Neural progenitor cell (in vitro differentiated cells): ENCODE measurements at regions not wholly inside any gene's neighbourhood (a gene's known extent, or its start where the extent isn't known, plus 50 kb on each side); places are given as distances from the start of the nearest gene placed in this dataset.

Experiments used
- DNase-seq: peaks from one replicate; pipeline ENCODE4 v3.0.0-alpha.2; 2016; ENCODE audit warnings: low spot score
- H2AFZ ChIP-seq: fragments of 200-600 bp; sonication (generic); replicated peaks from 2 replicates; pipeline ENCODE4 v1.6.1; 2016; ENCODE audit warnings: antibody characterized with exemption
- H3F3A ChIP-seq: fragments of 200-600 bp; sonication (generic); 2 replicates; pipeline ENCODE4 v1.6.1; 2016; ENCODE audit warnings: antibody characterized with exemption, low read depth
- H3K27ac ChIP-seq: fragments of 200-600 bp; sonication (generic); 2 replicates; pipeline ENCODE4 v1.5.1; 2016; ENCODE audit warnings: mild to moderate bottlenecking
- H3K27me3 ChIP-seq: fragments of 200-600 bp; sonication (generic); 2 replicates; pipeline ENCODE4 v1.6.1; 2016; ENCODE audit warnings: mild to moderate bottlenecking, moderate library complexity
- H3K36me3 ChIP-seq: fragments of 200-600 bp; sonication (generic); 2 replicates; pipeline ENCODE4 v1.5.1; 2016
- H3K4me1 ChIP-seq: fragments of 200-600 bp; sonication (generic); 2 replicates; pipeline ENCODE4 v1.6.1; 2016; ENCODE audit warnings: mixed run types
- H3K4me2 ChIP-seq: fragments of 200-600 bp; sonication (generic); 2 replicates; pipeline ENCODE4 v1.6.1; 2016
- H3K4me3 ChIP-seq: fragments of 200-600 bp; sonication (generic); 2 replicates; pipeline ENCODE4 v1.5.1; 2016
- H3K79me2 ChIP-seq: fragments of 200-600 bp; sonication (generic); 2 replicates; pipeline ENCODE4 v1.6.1; 2016; ENCODE audit warnings: low read depth
- H3K9ac ChIP-seq: fragments of 200-600 bp; sonication (generic); 2 replicates; pipeline ENCODE4 v1.6.1; 2016
- H3K9me3 ChIP-seq: fragments of 200-600 bp; sonication (generic); 2 replicates; pipeline ENCODE4 v1.5.1; 2016; ENCODE audit warnings: low read depth
- H4K20me1 ChIP-seq: fragments of 200-600 bp; sonication (generic); 2 replicates; pipeline ENCODE4 v1.6.1; 2016; ENCODE audit warnings: low read depth
- H3K27ac Mint-ChIP-seq: 3 replicates; pipeline ENCODE4 v1.8.0; 2021; ENCODE audit warnings: mixed read lengths
- H3K27me3 Mint-ChIP-seq: 2 replicates; pipeline ENCODE4 v1.8.0; 2022; ENCODE audit warnings: low read depth, mild to moderate bottlenecking, inconsistent platforms, moderate library complexity, mixed read lengths; ENCODE audit not compliant: insufficient read depth
- H3K36me3 Mint-ChIP-seq: 3 replicates; pipeline ENCODE4 v1.8.0; 2021; ENCODE audit warnings: mixed read lengths
- H3K4me1 Mint-ChIP-seq: 3 replicates; pipeline ENCODE4 v1.8.0; 2021; ENCODE audit warnings: mixed read lengths
- H3K4me3 Mint-ChIP-seq: 3 replicates; pipeline ENCODE4 v1.8.0; 2021; ENCODE audit warnings: mild to moderate bottlenecking, moderate library complexity, mixed read lengths
- H3K9me3 Mint-ChIP-seq: 3 replicates; pipeline ENCODE4 v1.8.0; 2020; ENCODE audit warnings: mixed read lengths
- EZH2 ChIP-seq: fragments of 200-600 bp; sonication (generic); IDR thresholded peaks from 2 replicates; pipeline ENCODE4 v1.6.1; 2017; ENCODE audit warnings: antibody characterized with exemption, mild to moderate bottlenecking, moderate library complexity
- EZH2phosphoT487 ChIP-seq: fragments of 200-600 bp; sonication (generic); IDR thresholded peaks from 2 replicates; pipeline ENCODE4 v1.6.1; 2017; ENCODE audit warnings: antibody characterized with exemption
- TF ChIP-seq, protein P1 (sequence below): fragments of 200-600 bp; sonication (generic); IDR thresholded peaks from 2 replicates; pipeline ENCODE4 v1.5.1; 2017; ENCODE audit warnings: antibody characterized with exemption, mild to moderate bottlenecking

DNA sequence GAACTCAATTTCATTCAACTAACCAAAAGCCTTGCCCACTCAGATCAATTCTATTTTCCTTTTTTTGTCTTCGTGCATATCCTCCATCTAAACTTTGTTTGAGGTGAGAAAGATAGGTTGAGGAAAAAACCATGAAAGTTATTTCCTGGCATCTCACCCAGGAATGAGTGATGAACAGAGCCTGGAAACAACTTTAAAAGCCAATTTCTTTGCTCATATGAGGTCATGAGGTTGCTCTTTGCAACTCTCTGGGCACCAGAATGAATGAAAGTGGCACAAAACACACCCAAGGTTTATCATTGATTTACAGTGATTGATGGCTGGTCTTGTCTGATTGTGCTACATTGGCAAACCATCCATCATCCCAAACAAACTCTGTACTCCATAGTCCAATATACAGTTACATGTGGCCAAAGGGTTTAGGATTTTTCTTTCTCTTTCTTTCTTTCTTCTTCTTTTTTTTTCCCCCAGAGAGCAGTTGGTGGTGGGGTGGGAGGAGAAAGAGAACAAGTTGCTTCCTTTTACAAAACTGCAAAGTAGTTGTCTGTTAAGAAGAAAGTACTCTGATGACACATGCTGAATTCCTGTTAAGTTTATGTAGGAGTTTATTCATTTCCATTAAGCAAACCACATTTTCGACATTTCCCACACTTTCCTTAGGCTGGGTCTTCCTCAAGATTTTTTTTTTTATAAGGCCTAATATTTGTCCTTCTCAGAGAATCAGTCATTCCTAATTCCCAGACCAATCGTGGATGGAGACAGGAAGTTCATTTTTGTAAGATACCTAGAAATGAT lies 575.9 kb upstream of the ZEB2 start:
- Histone ChIP-seq H2AFZ (no peak overlapping the region), H3K79me2 (no peaks in the 10 kb centered on the region), H3K9me3 (no peaks in the 10 kb centered on the region), H3K27me3 (no peaks in the 10 kb centered on the region), H3K4me1 (no peaks in the 10 kb centered on the region), H3K27ac (no peak overlapping the region), H3K4me3 (no peak overlapping the region), H3F3A (no peaks in the 10 kb centered on the region), H4K20me1 (no peaks in the 10 kb centered on the region), H3K9ac (no peak overlapping the region), H3K4me2 (no peak overlapping the region), H3K36me3 (no peaks in the 10 kb centered on the region)
- no peak for DNase-seq
- Mint-ChIP-seq H3K4me3 (no peak overlapping the region), H3K27ac (no peak overlapping the region), H3K36me3 (no peaks in the 10 kb centered on the region), H3K4me1 (no peaks in the 10 kb centered on the region), H3K27me3 (no peaks in the 10 kb centered on the region), H3K9me3 (peaks cover 3% of the 10 kb centered on the region)
- no peak for TF ChIP-seq EZH2
- TF ChIP-seq, protein P1, sequence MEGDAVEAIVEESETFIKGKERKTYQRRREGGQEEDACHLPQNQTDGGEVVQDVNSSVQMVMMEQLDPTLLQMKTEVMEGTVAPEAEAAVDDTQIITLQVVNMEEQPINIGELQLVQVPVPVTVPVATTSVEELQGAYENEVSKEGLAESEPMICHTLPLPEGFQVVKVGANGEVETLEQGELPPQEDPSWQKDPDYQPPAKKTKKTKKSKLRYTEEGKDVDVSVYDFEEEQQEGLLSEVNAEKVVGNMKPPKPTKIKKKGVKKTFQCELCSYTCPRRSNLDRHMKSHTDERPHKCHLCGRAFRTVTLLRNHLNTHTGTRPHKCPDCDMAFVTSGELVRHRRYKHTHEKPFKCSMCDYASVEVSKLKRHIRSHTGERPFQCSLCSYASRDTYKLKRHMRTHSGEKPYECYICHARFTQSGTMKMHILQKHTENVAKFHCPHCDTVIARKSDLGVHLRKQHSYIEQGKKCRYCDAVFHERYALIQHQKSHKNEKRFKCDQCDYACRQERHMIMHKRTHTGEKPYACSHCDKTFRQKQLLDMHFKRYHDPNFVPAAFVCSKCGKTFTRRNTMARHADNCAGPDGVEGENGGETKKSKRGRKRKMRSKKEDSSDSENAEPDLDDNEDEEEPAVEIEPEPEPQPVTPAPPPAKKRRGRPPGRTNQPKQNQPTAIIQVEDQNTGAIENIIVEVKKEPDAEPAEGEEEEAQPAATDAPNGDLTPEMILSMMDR = no peak

DNA sequence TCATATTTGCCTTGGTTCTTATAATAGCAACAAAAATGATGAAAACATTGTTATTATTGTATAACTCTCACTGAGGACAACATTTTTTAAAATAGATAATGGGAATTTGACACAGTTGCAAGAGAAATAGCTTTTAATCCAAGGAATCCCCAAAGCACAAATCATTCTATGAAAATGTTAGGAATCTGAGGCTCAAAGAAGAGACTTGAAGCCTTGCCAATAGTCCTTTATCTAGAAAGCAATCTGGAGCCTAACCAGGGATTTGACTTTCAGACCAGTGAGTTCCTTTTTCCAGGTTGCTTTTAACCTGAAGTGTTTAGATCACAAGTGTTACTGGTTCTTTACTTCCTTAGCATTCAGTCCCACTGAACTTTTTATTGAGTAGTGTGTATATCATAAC lies 574.5 kb upstream of the ZEB2 start:
- H2AFZ ChIP-seq = no peak overlapping the region
- no peak for TF ChIP-seq EZH2phosphoT487
- TF ChIP-seq, protein P1 = no peak
- TF ChIP-seq EZH2 = no peak
- H4K20me1 ChIP-seq = no peaks in the 10 kb centered on the region
- H3K27ac ChIP-seq = no peak overlapping the region
- H3K4me2 ChIP-seq = no peak overlapping the region
- H3K27me3 ChIP-seq = no peaks in the 10 kb centered on the region
- H3K36me3 ChIP-seq = no peaks in the 10 kb centered on the region
- H3K79me2 ChIP-seq = no peaks in the 10 kb centered on the region
- no peaks in the 10 kb centered on the region for H3F3A ChIP-seq
- Mint-ChIP-seq H3K27me3 (no peaks in the 10 kb centered on the region), H3K4me1 (no peaks in the 10 kb centered on the region), H3K4me3 (no peak overlapping the region), H3K36me3 (no peaks in the 10 kb centered on the region), H3K27ac (no peak overlapping the region), H3K9me3 (peaks cover 3% of the 10 kb centered on the region)
- H3K9ac ChIP-seq = no peak overlapping the region
- H3K9me3 ChIP-seq = no peaks in the 10 kb centered on the region
- no peak overlapping the region for H3K4me3 ChIP-seq
- H3K4me1 ChIP-seq = no peaks in the 10 kb centered on the region
- no peak for DNase-seq

DNA sequence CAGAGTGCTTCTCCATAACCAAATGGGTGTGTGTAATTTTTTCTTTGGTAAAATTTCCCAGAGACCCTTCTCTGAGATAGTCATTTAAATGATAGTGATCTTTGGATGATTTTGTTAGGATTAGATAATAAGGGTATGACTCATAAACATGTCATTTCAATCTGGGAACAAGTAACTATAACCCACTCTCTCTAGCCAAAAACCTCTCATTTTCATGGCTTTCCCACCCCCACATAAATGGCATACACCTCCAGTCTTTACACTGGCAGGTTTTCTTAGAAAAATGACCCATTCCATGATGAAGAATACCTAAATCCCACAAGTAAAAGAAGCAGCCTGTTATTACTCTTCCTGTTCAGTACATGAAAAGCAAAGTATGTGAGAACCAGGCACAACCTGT lies 572.0 kb upstream of the ZEB2 start:
- Histone ChIP-seq H3K4me2 (no peak overlapping the region), H3K79me2 (no peaks in the 10 kb centered on the region), H3K27me3 (no peaks in the 10 kb centered on the region), H3F3A (no peaks in the 10 kb centered on the region), H3K9ac (no peak overlapping the region), H3K36me3 (no peaks in the 10 kb centered on the region), H3K27ac (no peak overlapping the region), H2AFZ (no peak overlapping the region), H4K20me1 (no peaks in the 10 kb centered on the region), H3K4me1 (no peaks in the 10 kb centered on the region), H3K9me3 (no peaks in the 10 kb centered on the region), H3K4me3 (no peak overlapping the region)
- Mint-ChIP-seq H3K27ac (no peak overlapping the region), H3K4me3 (no peak overlapping the region), H3K9me3 (peaks cover 3% of the 10 kb centered on the region), H3K36me3 (no peaks in the 10 kb centered on the region), H3K4me1 (no peaks in the 10 kb centered on the region), H3K27me3 (no peaks in the 10 kb centered on the region)
- TF ChIP-seq EZH2phosphoT487 (no peak), EZH2 (no peak)
- TF ChIP-seq, protein P1 = no peak
- DNase-seq = no peak
